Activated CD4-positive, alpha-beta T cell treated with anti-CD3 and anti-CD28 coated beads, Interleukin-2, amount 10 ng/mL, durations not matched to agents 24 days and 14 days (primary cell): ENCODE measurements at regions not wholly inside any gene's neighbourhood (a gene's known extent, or its start where the extent isn't known, plus 50 kb on each side); places are given as distances from the start of the nearest gene placed in this dataset.
A peak's percentile ranks its signal among the peaks of the same experiment; 100 is the strongest.

ENCODE experiments used
- DNase-seq: peaks from one replicate; pipeline ENCODE4 v3.0.0; 2022
- H3K27ac Mint-ChIP-seq: one replicate; pipeline ENCODE4 v1.8.0; 2022; ENCODE audit warnings: mild to moderate bottlenecking, mixed read lengths
- H3K27me3 Mint-ChIP-seq: one replicate; pipeline ENCODE4 v1.8.0; 2022; ENCODE audit warnings: mixed read lengths
- H3K36me3 Mint-ChIP-seq: one replicate; pipeline ENCODE4 v1.8.0; 2022; ENCODE audit warnings: low read depth, mild to moderate bottlenecking, mixed read lengths
- H3K4me1 Mint-ChIP-seq: one replicate; pipeline ENCODE4 v1.8.0; 2021; ENCODE audit warnings: mixed read lengths
- H3K4me3 Mint-ChIP-seq: one replicate; pipeline ENCODE4 v1.8.0; 2022; ENCODE audit warnings: mild to moderate bottlenecking, moderate library complexity, mixed read lengths
- H3K9me3 Mint-ChIP-seq: one replicate; pipeline ENCODE4 v1.8.0; 2021; ENCODE audit warnings: mixed read lengths
- intact Hi-C: fragments of 100-400 bp; cut with micrococcal nuclease; formaldehyde crosslinking; loops from one replicate; pipeline ENCODE4 v1.15.1; 2023

DNA sequence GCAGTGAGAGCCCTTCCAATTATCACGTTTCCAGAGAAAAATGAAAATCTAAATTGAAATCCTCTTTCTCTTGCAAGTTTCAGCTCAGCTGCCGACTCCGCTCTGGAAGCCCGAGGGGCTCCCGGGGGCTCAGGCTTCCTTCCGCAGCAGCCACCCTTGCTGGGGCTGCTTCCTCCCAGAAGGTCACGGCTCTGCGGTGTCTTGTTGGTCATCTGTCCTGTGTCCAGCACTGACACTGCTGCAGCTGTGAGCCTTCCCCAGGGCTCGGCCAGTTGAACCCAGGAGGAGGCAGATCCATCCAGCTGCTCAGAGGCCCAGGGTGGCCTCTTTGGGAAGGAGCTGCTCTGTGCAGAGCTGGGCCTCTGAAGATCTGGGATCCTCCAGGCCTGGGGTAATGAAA lies 1337.2 kb downstream of the TBC1D22A start:
- peaks cover 16% of the 10 kb centered on the region for H3K27me3 Mint-ChIP-seq
- H3K4me1 Mint-ChIP-seq = peaks cover 28% of the 10 kb centered on the region
- H3K27ac Mint-ChIP-seq = no peak overlapping the region
- H3K4me3 Mint-ChIP-seq = no peak overlapping the region
- DNase-seq = no peak
- peaks cover 3% of the 10 kb centered on the region for H3K9me3 Mint-ChIP-seq
- H3K36me3 Mint-ChIP-seq = no peaks in the 10 kb centered on the region
- intact Hi-C loops = loop anchor here (2.0 kb wide), 1 partner anchor 15 kb away; no protein-coding TSS in a partner anchor

DNA sequence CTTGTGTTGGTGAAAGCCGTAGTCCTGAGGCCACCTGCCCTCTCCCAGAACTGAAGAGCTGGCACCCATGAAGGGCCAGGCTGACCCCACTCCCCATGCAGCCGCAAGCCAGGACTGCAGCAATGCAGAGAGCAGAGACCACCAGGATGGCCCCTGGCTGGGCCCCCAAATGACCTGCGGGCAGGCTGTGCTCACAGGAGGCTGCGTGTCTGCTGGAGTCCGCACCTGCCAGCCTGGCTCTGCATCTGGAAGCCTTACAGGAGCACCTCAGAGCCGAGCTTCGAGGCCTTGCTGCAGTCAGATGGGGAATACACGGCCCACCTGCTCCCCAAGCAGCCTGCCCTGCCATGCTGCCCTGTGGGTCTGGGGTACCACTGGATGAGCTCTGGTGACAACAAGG lies 1336.8 kb downstream of the TBC1D22A start:
- Mint-ChIP-seq H3K4me1 (peaks cover 28% of the 10 kb centered on the region), H3K27me3 (peaks cover 14% of the 10 kb centered on the region), H3K9me3 (peaks cover 3% of the 10 kb centered on the region), H3K36me3 (no peaks in the 10 kb centered on the region), H3K4me3 (no peak overlapping the region), H3K27ac (no peak overlapping the region)
- no peak for DNase-seq
- intact Hi-C loops = loop anchor here (2.0 kb wide), 1 partner anchor 14 kb away; no protein-coding TSS in a partner anchor

DNA sequence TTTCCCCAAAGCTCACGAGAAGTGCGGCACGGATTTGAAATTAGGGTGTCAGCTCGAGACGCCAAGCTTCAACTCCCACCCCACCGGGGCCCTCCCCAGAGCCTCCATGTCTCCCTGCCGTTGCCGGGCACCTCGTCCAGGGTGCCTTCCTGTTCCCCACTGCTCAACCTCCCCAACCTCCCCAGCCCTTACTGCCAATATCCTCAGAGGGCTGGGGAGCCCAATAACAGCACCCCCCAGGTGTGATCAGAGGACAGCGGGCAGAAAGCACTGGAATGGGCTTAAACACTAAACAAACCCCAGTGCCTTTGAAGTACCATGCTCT lies 1336.4 kb downstream of the TBC1D22A start:
- no peak overlapping the region for H3K27ac Mint-ChIP-seq
- peaks cover 13% of the 10 kb centered on the region for H3K27me3 Mint-ChIP-seq
- DNase-seq = no peak
- H3K4me1 Mint-ChIP-seq = peaks cover 28% of the 10 kb centered on the region
- no peaks in the 10 kb centered on the region for H3K36me3 Mint-ChIP-seq
- peaks cover 3% of the 10 kb centered on the region for H3K9me3 Mint-ChIP-seq
- peak overlapping the region; percentile 26 for H3K4me3 Mint-ChIP-seq
- intact Hi-C loops = loop anchor here (2.0 kb wide), 1 partner anchor 14 kb away; no protein-coding TSS in a partner anchor

DNA sequence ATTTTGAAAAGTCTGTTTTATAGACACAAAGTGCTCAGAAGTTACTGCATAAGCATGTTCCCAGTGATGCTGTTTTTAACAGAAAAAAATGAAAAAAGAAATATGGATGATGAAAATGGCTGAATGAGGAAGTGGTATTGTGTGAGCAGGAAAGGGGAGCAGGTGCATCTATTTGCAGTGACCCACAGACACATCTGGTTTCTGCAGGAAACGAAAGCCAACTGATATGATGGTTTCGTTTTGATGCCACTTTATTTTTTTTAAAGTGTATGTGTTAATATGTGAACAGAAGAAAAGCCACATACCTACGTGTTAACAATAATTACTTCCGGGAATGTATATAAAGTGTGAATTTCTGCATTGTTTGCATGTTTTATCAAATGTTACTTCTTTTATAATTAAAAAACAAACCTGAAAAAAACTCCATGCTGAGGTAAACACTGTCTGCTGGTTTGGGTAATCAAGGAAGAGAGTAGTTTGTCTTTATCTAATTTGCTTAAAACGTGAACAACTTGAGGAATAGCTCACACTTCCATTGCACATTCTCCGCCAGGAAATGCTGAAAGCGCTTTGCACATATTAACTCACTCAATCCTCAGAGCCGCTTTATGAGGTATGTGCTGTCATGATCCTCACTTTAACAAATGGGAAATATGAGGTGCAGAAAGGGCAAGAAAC lies 1335.9 kb downstream of the TBC1D22A start:
- Mint-ChIP-seq H3K36me3 (no peaks in the 10 kb centered on the region), H3K4me3 (peak overlapping the region; percentile 26), H3K4me1 (peaks cover 28% of the 10 kb centered on the region), H3K27ac (peak overlapping the region; percentile 23), H3K9me3 (peaks cover 3% of the 10 kb centered on the region), H3K27me3 (peaks cover 15% of the 10 kb centered on the region)
- peak; percentile 82 for DNase-seq
- intact Hi-C loops = loop anchor here (2.0 kb wide), 1 partner anchor 14 kb away; no protein-coding TSS in a partner anchor

DNA sequence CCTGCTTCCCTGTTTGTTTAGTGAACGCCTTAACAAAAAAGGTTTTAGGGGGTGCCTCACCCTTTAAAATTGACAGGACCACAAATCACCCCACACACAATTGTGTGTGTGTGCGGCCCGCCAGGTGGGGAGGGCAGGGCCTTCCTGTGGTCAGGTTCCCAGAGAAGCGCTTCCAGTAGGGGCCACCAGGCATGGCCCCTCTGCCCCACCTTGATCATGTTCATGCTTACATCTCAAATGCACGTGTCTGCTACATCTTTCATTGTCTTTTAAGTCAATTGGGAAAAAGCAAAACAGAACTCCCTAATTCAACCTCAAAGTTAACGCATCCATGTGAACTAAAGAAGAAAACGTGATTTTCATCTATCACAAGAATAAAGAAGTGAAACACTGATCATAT lies 1335.3 kb downstream of the TBC1D22A start:
- Mint-ChIP-seq H3K9me3 (peaks cover 3% of the 10 kb centered on the region), H3K4me1 (peaks cover 28% of the 10 kb centered on the region), H3K4me3 (peak overlapping the region; percentile 13), H3K36me3 (no peaks in the 10 kb centered on the region), H3K27me3 (peaks cover 17% of the 10 kb centered on the region), H3K27ac (peak overlapping the region; percentile 10)
- intact Hi-C loops = loop anchor here (2.0 kb wide), 1 partner anchor 13 kb away; no protein-coding TSS in a partner anchor
- no peak for DNase-seq

DNA sequence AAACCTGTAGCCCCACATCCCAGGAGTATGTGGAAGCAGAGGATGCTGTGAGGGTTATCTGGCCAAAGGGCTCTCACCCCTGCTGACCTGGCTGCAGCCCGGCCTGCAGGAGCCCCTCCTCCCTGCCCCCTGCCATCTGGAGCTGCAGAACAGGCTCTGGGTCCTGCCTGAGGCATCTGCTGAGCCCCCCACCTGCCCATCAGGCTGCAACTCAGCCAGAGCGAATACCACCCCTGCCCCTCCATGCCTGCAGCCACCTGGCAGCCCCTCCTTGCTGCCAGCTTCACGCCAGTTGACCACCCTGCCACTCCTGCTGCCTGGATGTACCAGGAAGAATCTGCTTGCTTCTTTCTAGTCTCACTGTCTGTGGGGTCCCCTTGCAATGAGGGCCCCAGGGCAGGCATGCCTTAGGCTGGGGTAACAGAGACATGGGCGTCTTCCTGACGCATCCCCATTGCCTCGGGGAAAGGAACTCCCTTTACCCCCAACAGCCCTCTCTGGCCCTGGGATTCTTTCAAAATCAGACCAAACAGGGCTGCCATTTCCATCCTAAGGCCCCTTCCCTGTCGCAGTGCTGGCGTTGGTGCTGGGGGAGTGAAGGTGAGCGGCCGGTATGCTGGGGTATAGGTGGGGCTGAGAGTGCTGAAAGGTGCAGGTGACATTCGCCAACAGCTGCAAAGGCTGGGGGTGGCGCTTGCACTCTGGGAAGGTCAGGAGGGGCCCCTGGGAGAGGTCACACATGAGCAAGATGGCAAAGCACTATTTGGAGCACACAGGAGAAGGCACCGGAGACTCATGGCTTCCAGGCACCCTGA lies 1334.6 kb downstream of the TBC1D22A start:
- intact Hi-C loops = no loop called here
- Mint-ChIP-seq H3K9me3 (peaks cover 3% of the 10 kb centered on the region), H3K36me3 (no peaks in the 10 kb centered on the region), H3K4me3 (peak overlapping the region; percentile 14), H3K4me1 (peaks cover 28% of the 10 kb centered on the region), H3K27me3 (peaks cover 22% of the 10 kb centered on the region), H3K27ac (peak overlapping the region; percentile 47)
- DNase-seq = no peak

DNA sequence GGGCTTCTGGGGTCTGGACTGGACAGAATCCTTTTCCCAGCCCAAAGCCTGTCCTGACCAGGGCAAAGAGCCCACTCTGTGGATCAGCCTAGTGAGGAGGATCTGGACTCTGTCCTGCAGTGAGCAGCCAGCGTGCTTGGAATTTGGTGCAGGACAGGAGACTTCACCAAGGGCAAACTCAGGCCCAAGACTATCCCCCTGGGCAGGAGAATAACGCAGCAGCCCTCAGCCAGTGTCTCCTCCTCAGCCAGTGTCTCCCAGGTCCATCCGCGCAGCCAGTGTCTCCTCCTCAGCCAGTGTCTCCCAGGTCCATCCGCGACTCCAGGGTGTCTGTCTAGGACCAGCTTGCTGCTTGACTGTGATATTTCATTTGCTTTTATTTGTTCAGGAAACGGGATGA lies 1334.0 kb downstream of the TBC1D22A start:
- DNase-seq = no peak
- H3K4me3 Mint-ChIP-seq = no peak overlapping the region
- peaks cover 28% of the 10 kb centered on the region for H3K4me1 Mint-ChIP-seq
- H3K36me3 Mint-ChIP-seq = no peaks in the 10 kb centered on the region
- peaks cover 3% of the 10 kb centered on the region for H3K9me3 Mint-ChIP-seq
- intact Hi-C loops = no loop called here
- peaks cover 22% of the 10 kb centered on the region for H3K27me3 Mint-ChIP-seq
- H3K27ac Mint-ChIP-seq = no peak overlapping the region

DNA sequence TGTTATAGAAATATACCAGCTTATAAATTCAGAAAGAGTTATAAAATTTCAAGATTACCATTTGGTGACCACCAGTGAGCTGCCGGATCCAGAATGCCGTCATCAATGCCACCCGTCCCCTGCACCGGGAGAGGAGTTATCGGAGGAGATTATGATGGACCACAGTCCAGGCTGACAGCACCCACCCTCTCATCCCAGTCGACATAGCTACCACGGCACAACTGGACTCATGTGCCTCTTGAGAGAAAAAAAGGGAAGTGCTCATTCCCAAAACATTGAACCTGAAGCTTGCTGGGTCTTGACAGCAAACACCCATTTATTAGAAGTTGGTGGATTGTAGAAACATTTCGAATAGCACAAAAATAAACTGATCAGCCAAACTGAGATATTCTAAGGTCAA lies 1331.5 kb downstream of the TBC1D22A start:
- Mint-ChIP-seq H3K27ac (no peak overlapping the region), H3K36me3 (no peaks in the 10 kb centered on the region), H3K4me3 (no peak overlapping the region), H3K4me1 (peaks cover 18% of the 10 kb centered on the region), H3K9me3 (no peaks in the 10 kb centered on the region), H3K27me3 (peaks cover 29% of the 10 kb centered on the region)
- intact Hi-C loops = no loop called here
- no peak for DNase-seq

DNA sequence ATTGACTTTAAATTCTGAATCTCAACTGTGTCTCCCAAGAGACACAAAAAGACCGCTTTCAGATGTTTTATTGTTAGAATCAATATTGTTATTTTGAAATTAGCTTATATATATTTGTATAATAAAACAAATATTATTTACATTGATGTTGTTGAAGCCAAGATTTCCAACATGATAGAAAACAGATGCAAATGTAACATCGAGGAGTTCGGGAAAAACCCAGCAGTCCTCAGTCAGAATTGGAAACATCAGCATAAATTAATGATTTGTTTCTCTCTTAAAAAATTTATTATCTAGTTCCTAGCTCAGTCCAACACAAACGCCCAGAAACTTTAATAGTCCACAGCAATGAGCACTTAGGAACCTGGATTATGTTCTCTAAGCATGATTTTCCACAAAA lies 1330.4 kb downstream of the TBC1D22A start:
- H3K36me3 Mint-ChIP-seq = no peaks in the 10 kb centered on the region
- H3K27me3 Mint-ChIP-seq = peaks cover 31% of the 10 kb centered on the region
- H3K4me3 Mint-ChIP-seq = no peak overlapping the region
- intact Hi-C loops = no loop called here
- H3K27ac Mint-ChIP-seq = no peak overlapping the region
- DNase-seq = no peak
- H3K4me1 Mint-ChIP-seq = peaks cover 7% of the 10 kb centered on the region
- no peaks in the 10 kb centered on the region for H3K9me3 Mint-ChIP-seq

DNA sequence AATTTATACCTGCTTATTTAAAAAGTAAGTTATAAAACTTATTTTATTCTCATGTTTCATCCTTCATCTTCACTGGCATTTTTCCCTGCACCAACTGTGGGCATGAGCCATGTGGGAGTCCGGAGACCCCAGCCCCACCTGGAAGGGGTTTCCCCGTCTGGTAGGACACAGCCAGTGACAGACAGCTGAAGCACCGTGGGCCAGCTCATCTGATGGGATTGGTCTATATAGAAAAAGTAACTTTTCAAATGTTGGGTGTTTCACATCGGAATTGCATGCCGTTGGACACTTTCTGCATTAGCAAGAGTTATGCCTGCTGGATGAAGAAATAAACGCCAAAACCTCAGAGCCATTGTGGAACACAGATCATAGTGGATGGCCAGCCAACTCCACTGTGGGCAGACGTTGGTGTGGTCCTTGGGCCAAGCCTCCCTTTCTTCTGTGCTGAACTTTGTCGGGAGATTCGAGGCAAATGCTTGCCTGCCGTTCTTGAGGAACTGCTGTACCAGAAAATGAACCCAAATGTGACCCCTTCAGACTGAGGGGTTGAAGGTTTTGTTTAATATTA lies 1329.3 kb downstream of the TBC1D22A start:
- Mint-ChIP-seq H3K4me3 (no peak overlapping the region), H3K27ac (no peak overlapping the region), H3K27me3 (peaks cover 33% of the 10 kb centered on the region), H3K36me3 (no peaks in the 10 kb centered on the region), H3K9me3 (no peaks in the 10 kb centered on the region), H3K4me1 (peaks cover 7% of the 10 kb centered on the region)
- DNase-seq = no peak
- intact Hi-C loops = no loop called here

DNA sequence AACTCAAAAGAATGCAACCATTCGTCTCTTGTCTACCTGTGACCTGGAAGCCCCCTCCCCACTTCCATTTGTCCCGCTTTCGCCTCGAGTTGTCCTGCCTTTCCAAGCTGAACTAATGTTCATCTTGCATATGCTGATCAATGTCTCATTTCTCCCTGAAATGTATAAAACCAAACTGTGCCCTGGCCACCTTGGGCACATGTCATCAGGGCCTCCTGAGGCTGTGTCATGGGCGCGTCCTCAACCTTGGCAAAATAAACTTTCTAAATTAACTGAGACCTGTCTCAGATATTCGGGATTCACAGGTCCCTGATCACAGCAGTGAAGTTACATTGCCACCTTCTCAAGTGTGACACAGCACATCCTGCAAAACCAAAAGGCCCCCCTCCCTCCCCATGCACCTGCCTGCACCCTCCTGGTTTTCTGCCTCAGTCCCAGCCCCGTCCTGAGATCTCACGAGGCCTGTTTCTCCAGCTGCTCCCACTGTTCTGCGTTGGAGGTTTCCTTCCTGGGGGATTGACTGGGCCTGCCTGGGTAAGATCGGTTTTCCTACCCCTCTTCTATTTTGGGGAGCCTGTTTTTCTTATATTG lies 1328.7 kb downstream of the TBC1D22A start:
- Mint-ChIP-seq H3K4me1 (peaks cover 7% of the 10 kb centered on the region), H3K27me3 (peaks cover 33% of the 10 kb centered on the region), H3K4me3 (no peak overlapping the region), H3K9me3 (no peaks in the 10 kb centered on the region), H3K36me3 (no peaks in the 10 kb centered on the region), H3K27ac (no peak overlapping the region)
- no peak for DNase-seq
- intact Hi-C loops = no loop called here

DNA sequence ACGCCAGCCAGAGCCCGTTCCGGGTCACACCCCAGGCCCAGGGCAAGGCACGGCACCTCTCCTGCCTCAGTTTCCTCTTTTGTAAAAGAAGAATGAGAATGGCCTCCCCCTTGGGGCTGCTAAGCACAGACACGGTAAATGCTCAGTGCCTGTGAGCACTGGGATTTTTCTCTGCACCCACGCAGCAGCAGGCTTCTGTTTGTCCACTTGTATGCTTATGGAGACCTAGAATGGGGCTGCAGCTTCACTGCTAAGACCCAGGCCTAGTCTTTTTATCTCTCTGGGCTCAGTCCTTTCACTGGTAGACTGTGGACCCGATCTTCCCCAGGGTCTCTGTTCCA lies 1327.9 kb downstream of the TBC1D22A start:
- H3K4me1 Mint-ChIP-seq = peaks cover 7% of the 10 kb centered on the region
- no peak overlapping the region for H3K27ac Mint-ChIP-seq
- no peak overlapping the region for H3K4me3 Mint-ChIP-seq
- intact Hi-C loops = no loop called here
- no peaks in the 10 kb centered on the region for H3K9me3 Mint-ChIP-seq
- no peak for DNase-seq
- H3K36me3 Mint-ChIP-seq = no peaks in the 10 kb centered on the region
- peaks cover 32% of the 10 kb centered on the region for H3K27me3 Mint-ChIP-seq

DNA sequence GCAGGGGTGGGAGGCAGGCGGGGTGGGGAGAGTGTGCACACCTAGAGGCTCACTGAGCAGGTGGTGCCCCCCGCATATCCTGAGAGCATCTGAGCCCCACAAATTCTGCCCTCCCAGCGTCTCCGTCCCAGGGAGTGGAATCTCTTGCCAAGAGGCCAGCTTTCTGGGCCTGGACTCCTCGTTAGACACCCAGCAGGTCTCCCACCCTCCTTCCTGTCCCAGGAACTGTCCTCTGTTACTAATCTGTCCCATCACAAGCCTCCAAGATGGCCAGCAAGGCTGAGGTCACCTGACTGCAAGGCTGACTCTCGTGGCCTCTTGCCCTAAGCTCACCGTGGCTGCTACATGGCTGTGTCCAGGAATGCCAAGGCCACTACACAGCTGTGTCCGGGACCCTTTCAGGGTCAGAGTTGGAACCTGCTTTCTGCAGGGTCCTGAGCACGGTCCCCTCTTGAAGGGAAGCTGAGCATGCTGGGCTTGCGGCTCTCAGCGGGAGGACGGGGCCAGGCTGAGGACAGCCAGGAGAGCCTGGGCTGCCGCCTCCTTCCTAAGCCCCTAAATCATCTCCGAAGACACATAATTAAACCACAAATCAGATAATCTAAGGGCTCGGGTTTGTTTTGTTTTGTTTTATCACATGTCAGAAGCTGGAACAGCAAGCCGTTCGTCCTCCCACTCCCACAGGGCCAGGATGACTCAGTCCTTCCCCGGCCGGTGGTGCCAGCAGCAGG lies 1327.3 kb downstream of the TBC1D22A start:
- Mint-ChIP-seq H3K36me3 (no peaks in the 10 kb centered on the region), H3K9me3 (no peaks in the 10 kb centered on the region), H3K4me1 (peaks cover 5% of the 10 kb centered on the region), H3K4me3 (no peak overlapping the region), H3K27ac (no peak overlapping the region), H3K27me3 (peaks cover 28% of the 10 kb centered on the region)
- intact Hi-C loops = no loop called here
- no peak for DNase-seq
